Esophagus squamous epithelium (tissue), 5 donors: ENCODE measurements at regions not wholly inside any gene's neighbourhood (a gene's known extent, or its start where the extent isn't known, plus 50 kb on each side); places are given as distances from the start of the nearest gene placed in this dataset.

ENCODE experiments used
- DNase-seq: peaks from one replicate; lab custom pipeline; 2025; lab: John Stamatoyannopoulos, UW
- H3K27ac ChIP-seq, 4 donors: fragments of 200-600 bp; sonication (generic); one replicate each; pipeline ENCODE4 v1.5.1; 2016 to 2019; ENCODE audit warnings: mild to moderate bottlenecking in 1 of 4
- H3K27me3 ChIP-seq, 4 donors: fragments of 200-600 bp; sonication (generic); 1 replicate in 3 of 4; 2 replicates in 1 of 4; pipeline versions ENCODE4 v1.5.1 to v1.6.0; 2017 to 2021; ENCODE audit warnings: antibody characterized with exemption in 1 of 4
- H3K36me3 ChIP-seq, 3 donors: fragments of 200-600 bp; sonication (generic); one replicate each; pipeline ENCODE4 v1.5.1; 2016 to 2019
- H3K4me1 ChIP-seq, 3 donors: fragments of 200-600 bp; sonication (generic); one replicate each; pipeline ENCODE4 v1.5.1; 2017 to 2019
- H3K4me3 ChIP-seq, 4 donors: fragments of 200-600 bp; sonication (generic); 1 replicate in 3 of 4; 2 replicates in 1 of 4; pipeline ENCODE4 v1.5.1; 2016 to 2019; ENCODE audit warnings: mild to moderate bottlenecking in 2 of 4, moderate library complexity in 1 of 4
- H3K9me3 ChIP-seq, 3 donors: fragments of 200-600 bp; sonication (generic); one replicate each; pipeline ENCODE4 v1.5.1; 2016 to 2019
- POLR2A ChIP-seq, 4 donors: fragments of 450-650 bp; IDR thresholded peaks; one replicate each; pipeline ENCODE4 v1.6.1; 2017; ENCODE audit warnings: antibody characterized with exemption in 4 of 4, mild to moderate bottlenecking in 4 of 4, moderate library complexity in 3 of 4
- WGBS, 2 donors: methylation state at CpG; one replicate each; pipeline ENCODE4 v1.1.5; 2018; 5-methylcytosine and 5-hydroxymethylcytosine counted together
- intact Hi-C: fragments of 100-400 bp; cut with DNase I; formaldehyde crosslinking; loops from one replicate; pipeline ENCODE4 v1.15.0; 2022
- TF ChIP-seq, protein P1 (sequence below), 6 experiments: fragments of 450-650 bp in 4 of 6; fragments of 200-600 bp in 2 of 6; sonication (generic) in 2 of 6; IDR thresholded peaks; one replicate each; pipeline ENCODE4 v1.5.1; 2016 to 2019; ENCODE audit warnings: antibody characterized with exemption in 6 of 6, mild to moderate bottlenecking in 4 of 6, moderate library complexity in 4 of 6
- donor health status: DM: yes; HTN: yes; CAD: no.

- no peaks in the 10 kb centered on the region for H3K9me3 ChIP-seq
- H3K27ac ChIP-seq: no peak overlapping the region
- no peaks in the 10 kb centered on the region for H3K4me1 ChIP-seq
- H3K36me3 ChIP-seq: no peaks in the 10 kb centered on the region
- DNase-seq: no peak
- no peaks in the 10 kb centered on the region for H3K27me3 ChIP-seq
- no peak overlapping the region for H3K4me3 ChIP-seq
- TF ChIP-seq, protein P1, sequence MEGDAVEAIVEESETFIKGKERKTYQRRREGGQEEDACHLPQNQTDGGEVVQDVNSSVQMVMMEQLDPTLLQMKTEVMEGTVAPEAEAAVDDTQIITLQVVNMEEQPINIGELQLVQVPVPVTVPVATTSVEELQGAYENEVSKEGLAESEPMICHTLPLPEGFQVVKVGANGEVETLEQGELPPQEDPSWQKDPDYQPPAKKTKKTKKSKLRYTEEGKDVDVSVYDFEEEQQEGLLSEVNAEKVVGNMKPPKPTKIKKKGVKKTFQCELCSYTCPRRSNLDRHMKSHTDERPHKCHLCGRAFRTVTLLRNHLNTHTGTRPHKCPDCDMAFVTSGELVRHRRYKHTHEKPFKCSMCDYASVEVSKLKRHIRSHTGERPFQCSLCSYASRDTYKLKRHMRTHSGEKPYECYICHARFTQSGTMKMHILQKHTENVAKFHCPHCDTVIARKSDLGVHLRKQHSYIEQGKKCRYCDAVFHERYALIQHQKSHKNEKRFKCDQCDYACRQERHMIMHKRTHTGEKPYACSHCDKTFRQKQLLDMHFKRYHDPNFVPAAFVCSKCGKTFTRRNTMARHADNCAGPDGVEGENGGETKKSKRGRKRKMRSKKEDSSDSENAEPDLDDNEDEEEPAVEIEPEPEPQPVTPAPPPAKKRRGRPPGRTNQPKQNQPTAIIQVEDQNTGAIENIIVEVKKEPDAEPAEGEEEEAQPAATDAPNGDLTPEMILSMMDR (IDR thresholded peaks at IDR 0.05): no peak
- no peak for TF ChIP-seq POLR2A (IDR thresholded peaks at IDR 0.05)
- WGBS, 2 donors: 63 to 70% methylated on average over 1 of the region's 1 CpG
- intact Hi-C loops: no loop called here
Measured at GRCh38 chr9:19918630-19919029, 129.8 kb upstream of the SLC24A2 start.

DNA sequence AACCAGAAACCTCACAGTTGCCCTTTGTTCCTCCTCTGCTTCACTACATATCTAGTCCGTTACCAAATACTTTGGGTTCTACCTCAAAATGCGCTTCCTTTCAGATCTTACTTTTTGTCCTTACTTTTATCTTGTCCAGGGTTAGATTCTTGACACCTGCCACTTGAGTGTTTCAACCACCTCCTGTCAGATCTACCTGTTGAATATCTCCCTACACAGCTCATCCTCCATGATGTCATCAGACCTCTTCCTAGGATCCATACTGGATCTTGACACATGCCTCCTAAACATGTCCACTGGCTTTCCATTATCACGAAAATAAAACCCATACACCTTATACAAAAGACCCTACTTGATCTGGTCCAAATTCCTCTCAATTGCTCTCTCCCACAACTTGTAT, 125.2 kb upstream of the SLC24A2 start:
- no peak overlapping the region for H3K4me3 ChIP-seq
- H3K36me3 ChIP-seq: no peaks in the 10 kb centered on the region
- H3K27ac ChIP-seq: no peak overlapping the region
- DNase-seq: no peak
- no peaks in the 10 kb centered on the region for H3K4me1 ChIP-seq
- TF ChIP-seq, protein P1 (IDR thresholded peaks at IDR 0.05): no peak
- no peak for TF ChIP-seq POLR2A (IDR thresholded peaks at IDR 0.05)
- no peaks in the 10 kb centered on the region for H3K27me3 ChIP-seq
- no peaks in the 10 kb centered on the region for H3K9me3 ChIP-seq
- WGBS, 2 donors: 89 to 94% methylated on average over 3 of the region's 3 CpGs
- intact Hi-C loops: no loop called here

DNA sequence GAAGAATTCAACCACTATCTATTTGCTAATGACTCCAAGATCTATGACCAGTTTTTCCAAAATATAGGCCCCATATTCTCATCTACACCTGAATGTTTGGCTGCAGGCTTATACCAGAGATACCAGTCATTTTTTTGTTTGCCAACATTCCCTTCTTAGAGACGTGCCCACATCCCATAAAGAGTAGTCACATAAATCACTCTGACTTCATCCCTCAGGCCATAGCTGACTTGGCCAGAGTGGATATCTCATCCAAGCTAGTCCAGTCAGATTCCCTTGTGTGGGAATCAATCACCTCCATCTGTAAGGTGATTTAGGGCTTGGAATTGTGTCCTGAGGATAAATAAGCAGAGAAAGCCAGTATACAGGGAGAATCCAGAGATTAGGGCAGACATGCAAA, 124.3 kb upstream of the SLC24A2 start:
- Histone ChIP-seq H3K27ac (no peak overlapping the region), H3K4me1 (no peaks in the 10 kb centered on the region), H3K27me3 (no peaks in the 10 kb centered on the region), H3K36me3 (no peaks in the 10 kb centered on the region), H3K9me3 (no peaks in the 10 kb centered on the region), H3K4me3 (no peak overlapping the region)
- intact Hi-C loops: no loop called here
- DNase-seq: no peak
- WGBS, 2 donors: 38 to 53% methylated on average over 1 of the region's 1 CpG
- TF ChIP-seq, protein P1 (IDR thresholded peaks at IDR 0.05): no peak
- no peak for TF ChIP-seq POLR2A (IDR thresholded peaks at IDR 0.05)

GRCh38 chr9:19903076-19903475, 114.2 kb upstream of the SLC24A2 start:
- H3K27me3 ChIP-seq: no peaks in the 10 kb centered on the region
- no peaks in the 10 kb centered on the region for H3K4me1 ChIP-seq
- 65 to 87% methylated on average over 5 of the region's 5 CpGs for WGBS, 2 donors
- no peaks in the 10 kb centered on the region for H3K9me3 ChIP-seq
- TF ChIP-seq POLR2A (IDR thresholded peaks at IDR 0.05): no peak
- TF ChIP-seq, protein P1 (IDR thresholded peaks at IDR 0.05): no peak
- DNase-seq: no peak
- H3K36me3 ChIP-seq: no peaks in the 10 kb centered on the region
- intact Hi-C loops: no loop called here
- H3K27ac ChIP-seq: no peak overlapping the region
- no peak overlapping the region for H3K4me3 ChIP-seq

GRCh38 chr9:19901586-19901985, 112.7 kb upstream of the SLC24A2 start:
- H3K36me3 ChIP-seq: no peaks in the 10 kb centered on the region
- no peaks in the 10 kb centered on the region for H3K4me1 ChIP-seq
- no peak overlapping the region for H3K27ac ChIP-seq
- intact Hi-C loops: no loop called here
- no peak for DNase-seq
- H3K4me3 ChIP-seq: no peak overlapping the region
- TF ChIP-seq POLR2A (IDR thresholded peaks at IDR 0.05): no peak
- TF ChIP-seq, protein P1 (IDR thresholded peaks at IDR 0.05): no peak
- H3K27me3 ChIP-seq: no peaks in the 10 kb centered on the region
- WGBS, 2 donors: 78 to 80% methylated on average over 3 of the region's 3 CpGs
- H3K9me3 ChIP-seq: no peaks in the 10 kb centered on the region
